HepG2 (cell line): ENCODE measurements at regions not wholly inside any gene's neighbourhood (a gene's known extent, or its start where the extent isn't known, plus 50 kb on each side); places are given as distances from the start of the nearest gene placed in this dataset.

ENCODE experiments used
- AFF4 ChIP-seq: sonication (generic); formaldehyde crosslinking; IDR thresholded peaks from 2 replicates; pipeline ENCODE4 v1.4.0; 2020; ENCODE audit warnings: missing genetic modification reagents
- EP300 ChIP-seq, 3 experiments: sonication (generic) in 1 of 3; formaldehyde crosslinking in 1 of 3; IDR thresholded peaks; 2 replicates each; pipeline versions ENCODE4 v1.5.1 to v1.6.1; 2011 to 2020; ENCODE audit warnings: low read depth in 2 of 3, low read length in 2 of 3, borderline replicate concordance in 1 of 3, improper control_type of control experiment in 1 of 3, mild to moderate bottlenecking in 1 of 3, missing genetic modification reagents in 1 of 3, moderate library complexity in 1 of 3
- FOSL2 ChIP-seq: sonication (generic); formaldehyde crosslinking; IDR thresholded peaks from 2 replicates; pipeline ENCODE4 v1.4.0; 2020; ENCODE audit warnings: missing genetic modification reagents
- FOXO1 ChIP-seq: sonication (generic); formaldehyde crosslinking; IDR thresholded peaks from 2 replicates; pipeline ENCODE4 v1.4.0; 2020; ENCODE audit warnings: missing genetic modification reagents
- HDAC1 ChIP-seq: sonication (generic); formaldehyde crosslinking; IDR thresholded peaks from 2 replicates; pipeline ENCODE4 v1.5.1; 2020; ENCODE audit warnings: mild to moderate bottlenecking, missing genetic modification reagents
- IRX3 ChIP-seq: sonication (generic); formaldehyde crosslinking; IDR thresholded peaks from 2 replicates; pipeline ENCODE4 v1.8.1; 2023; ENCODE audit warnings: mild to moderate bottlenecking, low read depth, missing genetic modification reagents, borderline replicate concordance
- KDM1A ChIP-seq: IDR thresholded peaks from 2 replicates; pipeline ENCODE4 v1.6.1; 2016; ENCODE audit warnings: missing compliant biosample characterization
- NFYB ChIP-seq: sonication (generic); formaldehyde crosslinking; IDR thresholded peaks from 2 replicates; pipeline ENCODE4 v1.4.0; 2020; ENCODE audit warnings: missing genetic modification reagents
- RBFOX2 ChIP-seq: fragments of 200-400 bp; formaldehyde crosslinking; IDR thresholded peaks from 2 replicates; pipeline ENCODE4 v1.6.1; 2017; ENCODE audit warnings: low read depth, mild to moderate bottlenecking, low read length
- RORA ChIP-seq: sonication (generic); formaldehyde crosslinking; IDR thresholded peaks from 2 replicates; pipeline ENCODE4 v1.5.0; 2020; ENCODE audit warnings: mild to moderate bottlenecking, missing genetic modification reagents, moderate library complexity
- STAT6 ChIP-seq: sonication (generic); formaldehyde crosslinking; IDR thresholded peaks from 2 replicates; pipeline ENCODE4 v1.4.0; 2020; ENCODE audit warnings: missing genetic modification reagents, mild to moderate bottlenecking, borderline replicate concordance
- TBX3 ChIP-seq: fragments of 450-650 bp; IDR thresholded peaks from 2 replicates; pipeline ENCODE4 v1.6.1; 2017; ENCODE audit warnings: antibody characterized with exemption, mild to moderate bottlenecking, inconsistent platforms, borderline replicate concordance
- TEF ChIP-seq: sonication (generic); formaldehyde crosslinking; IDR thresholded peaks from 2 replicates; pipeline ENCODE4 v1.5.0; 2020; ENCODE audit warnings: missing genetic modification reagents
- ZBTB38 ChIP-seq: sonication (generic); formaldehyde crosslinking; IDR thresholded peaks from 2 replicates; pipeline ENCODE4 v1.5.1; 2020; ENCODE audit warnings: mild to moderate bottlenecking, missing genetic modification reagents
- ZFP41 ChIP-seq: sonication (generic); formaldehyde crosslinking; IDR thresholded peaks from 2 replicates; pipeline ENCODE4 v1.4.0; 2020; ENCODE audit warnings: mild to moderate bottlenecking, missing genetic modification reagents, borderline replicate concordance
- ZNF251 ChIP-seq: sonication (generic); formaldehyde crosslinking; IDR thresholded peaks from 2 replicates; pipeline ENCODE4 v1.9.0; 2021; ENCODE audit warnings: mild to moderate bottlenecking, missing genetic modification reagents
- ZNF3 ChIP-seq: IDR thresholded peaks from 2 replicates; pipeline ENCODE4 v1.7.0; 2017; ENCODE audit warnings: inconsistent platforms
- ZNF644 ChIP-seq: IDR thresholded peaks from 2 replicates; pipeline ENCODE4 v1.6.1; 2016; ENCODE audit warnings: low read depth
- ZNF672 ChIP-seq: sonication (generic); formaldehyde crosslinking; IDR thresholded peaks from 2 replicates; pipeline ENCODE4 v1.8.1; 2022; ENCODE audit warnings: missing genetic modification reagents

- TF ChIP-seq ZNF644 (CRISPR knock-in tag), result peak; percentile 93
- TF ChIP-seq TBX3, result peak; percentile 92
- TF ChIP-seq STAT6 (CRISPR knock-in tag), result no peak
- TF ChIP-seq HDAC1 (CRISPR knock-in tag), result peak; percentile 74
- no peak for TF ChIP-seq ZFP41 (CRISPR knock-in tag)
- TF ChIP-seq EP300 (IDR thresholded peaks at IDR 0.05; ENCODE audit: low read depth in 2 of 2, low read length in 2 of 2), result peak; percentile 95 to 96
- peak; percentile 91 for TF ChIP-seq EP300 (CRISPR knock-in tag; IDR thresholded peaks at IDR 0.05; ENCODE audit: borderline replicate concordance)
- 0 out of 2 replicates have a peak, but pooled peaks have one; percentile 8 for TF ChIP-seq NFYB (CRISPR knock-in tag)
- TF ChIP-seq KDM1A, result peak; percentile 98
- peak; percentile 73 for TF ChIP-seq FOSL2 (CRISPR knock-in tag)
- no peak for TF ChIP-seq TEF (CRISPR knock-in tag)
- peak; percentile 78 for TF ChIP-seq ZBTB38 (CRISPR knock-in tag)
- no peak for TF ChIP-seq ZNF251
- no peak; the same call in 1 of the 2 replicates for TF ChIP-seq RORA (CRISPR knock-in tag)
- TF ChIP-seq ZNF672 (CRISPR knock-in tag), result no peak
- TF ChIP-seq RBFOX2, result peak; percentile 50; the same call in 1 of the 2 replicates
- peak; percentile 93 for TF ChIP-seq ZNF3 (CRISPR knock-in tag)
- TF ChIP-seq AFF4 (CRISPR knock-in tag), result peak; percentile 67
- TF ChIP-seq FOXO1 (CRISPR knock-in tag), result peak; percentile 90
- no peak for TF ChIP-seq IRX3 (CRISPR knock-in tag)
Measured at GRCh38 chr20:50388733-50389437, 121.3 kb upstream of the PTPN1 start (continued).
